ENCODE measurements at regions not wholly inside any gene's neighbourhood (a gene's known extent, or its start where the extent isn't known, plus 50 kb on each side); places are given as distances from the start of the nearest gene placed in this dataset.
"Not testable (repeated sequence)": the region's sequence is repeated elsewhere in the genome, so short reads cannot be mapped to it uniquely, and the experiment has no call there.

GRCh38 chr15:39499042-39499441, 81.8 kb upstream of the THBS1 start:
- DNase-seq = no peak

GRCh38 chr15:39499681-39500080, 81.2 kb upstream of the THBS1 start:
- no peak for DNase-seq

- DNase-seq = no peak
Measured at GRCh38 chr15:39501366-39502081, 79.4 kb upstream of the THBS1 start.

GRCh38 chr15:39502082-39502447, 78.8 kb upstream of the THBS1 start:
- DNase-seq = no peak

- no peak for DNase-seq
Measured at GRCh38 chr15:39502611-39503195, 78.2 kb upstream of the THBS1 start.

GRCh38 chr15:39503526-39503925, 77.4 kb upstream of the THBS1 start:
- DNase-seq = no peak

- no peak for DNase-seq
Measured at GRCh38 chr15:39504808-39505207, 76.1 kb upstream of the THBS1 start.

GRCh38 chr15:39506146-39506545, 74.7 kb upstream of the THBS1 start:
- no peak for DNase-seq

GRCh38 chr15:39508536-39508935, 72.3 kb upstream of the THBS1 start:
- DNase-seq = no peak

GRCh38 chr15:39510001-39510701, 70.7 kb upstream of the THBS1 start:
- DNase-seq = no peak

GRCh38 chr15:39511000-39511915, 69.6 kb upstream of the THBS1 start:
- DNase-seq = no peak

GRCh38 chr15:39511916-39512260, 69.0 kb upstream of the THBS1 start:
- no peak for DNase-seq

- no peak for DNase-seq
Measured at GRCh38 chr15:39512643-39513042, 68.2 kb upstream of the THBS1 start.

GRCh38 chr15:39513936-39514335, 66.9 kb upstream of the THBS1 start:
- DNase-seq = no peak

GRCh38 chr15:39514933-39515332, 65.9 kb upstream of the THBS1 start:
- no peak for DNase-seq

GRCh38 chr15:39515765-39516164, 65.1 kb upstream of the THBS1 start:
- DNase-seq = no peak

- no peak for DNase-seq
Measured at GRCh38 chr15:39517122-39517855, 63.6 kb upstream of the THBS1 start.

GRCh38 chr15:39523968-39524367, 56.9 kb upstream of the THBS1 start:
- DNase-seq = not testable (repeated sequence)

GRCh38 chr15:39529457-39529856, 51.4 kb upstream of the THBS1 start:
- DNase-seq = no peak

- DNase-seq = no peak
Measured at GRCh38 chr15:39530480-39531342, 50.2 kb upstream of the THBS1 start.

Data from NCI-H526 treated with DMSO at 0.1 percent for 48 hours (cell line).